Ascending aorta (tissue), 2 donors: ENCODE measurements at regions not wholly inside any gene's neighbourhood (a gene's known extent, or its start where the extent isn't known, plus 50 kb on each side); places are given as distances from the start of the nearest gene placed in this dataset.

Source experiments
- DNase-seq, 2 donors: peaks; one replicate each; pipeline ENCODE4 v3.0.0-alpha.2; 2019; ENCODE audit warnings: low spot score in 2 of 2
- H3K27ac ChIP-seq, 2 donors: fragments of 200-600 bp; sonication (generic); one replicate each; pipeline ENCODE4 v1.5.1; 2016 to 2017; ENCODE audit warnings: mild to moderate bottlenecking in 1 of 2
- H3K27me3 ChIP-seq: fragments of 200-600 bp; sonication (generic); one replicate; pipeline ENCODE4 v1.5.1; 2017
- H3K36me3 ChIP-seq, 2 donors: fragments of 200-600 bp; sonication (generic); one replicate each; pipeline ENCODE4 v1.5.1; 2016
- H3K4me1 ChIP-seq, 2 donors: fragments of 200-600 bp; sonication (generic); one replicate each; pipeline ENCODE4 v1.5.1; 2016 to 2017; ENCODE audit warnings: mild to moderate bottlenecking in 1 of 2
- H3K4me3 ChIP-seq, 2 donors: fragments of 200-600 bp; sonication (generic); one replicate each; pipeline ENCODE4 v1.5.1; 2016 to 2017; ENCODE audit warnings: mild to moderate bottlenecking in 1 of 2
- H3K9me3 ChIP-seq, 2 donors: fragments of 200-600 bp; sonication (generic); one replicate each; pipeline ENCODE4 v1.5.1; 2016
- intact Hi-C: fragments of 100-400 bp; cut with DNase I; formaldehyde crosslinking; loops from one replicate; pipeline ENCODE4 v1.15.1; 2023
- TF ChIP-seq, protein P1 (sequence below), 3 experiments: fragments of 200-600 bp in 2 of 3; fragments of 450-650 bp in 1 of 3; sonication (generic) in 2 of 3; IDR thresholded peaks; one replicate each; pipeline ENCODE4 v1.5.1; 2016 to 2019; ENCODE audit warnings: antibody characterized with exemption in 3 of 3, mild to moderate bottlenecking in 1 of 3, moderate library complexity in 1 of 3

DNA sequence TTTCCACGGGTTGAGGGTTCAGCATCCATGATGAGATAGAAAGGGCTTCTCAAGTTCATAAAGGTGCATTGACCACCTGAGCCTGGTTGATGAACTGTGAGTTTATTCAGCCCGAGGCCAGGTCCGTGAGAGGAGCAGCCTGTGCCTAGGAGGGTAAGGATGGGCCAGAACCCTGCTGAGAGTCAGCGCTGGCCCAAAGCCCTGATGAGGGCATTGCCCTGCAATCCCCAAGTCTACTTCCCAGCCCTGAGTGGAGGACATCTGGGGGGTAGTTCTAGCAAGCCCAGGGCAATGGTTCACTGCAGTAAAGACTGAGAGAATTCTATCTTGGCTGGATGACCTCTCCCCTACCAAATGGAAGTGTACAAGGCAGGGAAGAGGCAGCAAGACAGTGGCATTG lies 123.3 kb upstream of the NXT1 start:
- Histone ChIP-seq H3K27ac (no peak overlapping the region), H3K27me3 (no peaks in the 10 kb centered on the region), H3K9me3 (no peaks in the 10 kb centered on the region), H3K4me3 (no peak overlapping the region), H3K4me1 (no peaks in the 10 kb centered on the region), H3K36me3 (no peaks in the 10 kb centered on the region)
- TF ChIP-seq, protein P1, sequence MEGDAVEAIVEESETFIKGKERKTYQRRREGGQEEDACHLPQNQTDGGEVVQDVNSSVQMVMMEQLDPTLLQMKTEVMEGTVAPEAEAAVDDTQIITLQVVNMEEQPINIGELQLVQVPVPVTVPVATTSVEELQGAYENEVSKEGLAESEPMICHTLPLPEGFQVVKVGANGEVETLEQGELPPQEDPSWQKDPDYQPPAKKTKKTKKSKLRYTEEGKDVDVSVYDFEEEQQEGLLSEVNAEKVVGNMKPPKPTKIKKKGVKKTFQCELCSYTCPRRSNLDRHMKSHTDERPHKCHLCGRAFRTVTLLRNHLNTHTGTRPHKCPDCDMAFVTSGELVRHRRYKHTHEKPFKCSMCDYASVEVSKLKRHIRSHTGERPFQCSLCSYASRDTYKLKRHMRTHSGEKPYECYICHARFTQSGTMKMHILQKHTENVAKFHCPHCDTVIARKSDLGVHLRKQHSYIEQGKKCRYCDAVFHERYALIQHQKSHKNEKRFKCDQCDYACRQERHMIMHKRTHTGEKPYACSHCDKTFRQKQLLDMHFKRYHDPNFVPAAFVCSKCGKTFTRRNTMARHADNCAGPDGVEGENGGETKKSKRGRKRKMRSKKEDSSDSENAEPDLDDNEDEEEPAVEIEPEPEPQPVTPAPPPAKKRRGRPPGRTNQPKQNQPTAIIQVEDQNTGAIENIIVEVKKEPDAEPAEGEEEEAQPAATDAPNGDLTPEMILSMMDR (IDR thresholded peaks at IDR 0.05), result no peak
- intact Hi-C loops, result no loop called here
- no peak for DNase-seq

DNA sequence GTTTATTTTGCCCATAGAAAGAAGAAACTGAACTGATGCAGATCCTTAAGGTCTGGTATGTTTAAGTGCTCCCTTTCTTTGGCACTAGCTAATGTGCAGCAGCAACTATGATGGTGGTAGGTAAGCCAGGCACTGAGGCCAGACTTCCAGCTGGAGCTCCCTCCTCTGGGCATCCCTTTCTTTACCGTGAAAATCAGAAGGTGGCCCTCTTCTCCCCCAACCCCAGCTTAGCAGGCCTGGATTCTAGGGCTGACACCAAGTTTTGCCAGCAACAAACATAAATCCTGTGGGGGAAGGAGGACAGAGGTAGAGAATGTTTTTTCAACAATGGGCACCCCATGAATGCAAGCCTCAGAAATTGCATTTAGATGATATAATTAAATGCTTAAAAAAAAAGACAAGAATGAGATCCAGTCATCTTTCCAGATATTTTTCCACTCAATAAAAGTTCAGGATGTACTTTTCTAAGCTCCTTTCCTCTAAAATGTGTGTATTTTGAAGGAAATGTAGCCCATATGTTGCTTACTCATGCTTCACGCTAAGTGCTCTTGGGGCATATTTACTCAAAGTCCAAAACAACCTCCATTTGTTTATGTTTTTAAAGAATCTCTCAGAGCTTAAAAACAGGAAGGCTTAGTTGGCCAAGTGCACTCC lies 123.9 kb upstream of the NXT1 start:
- Histone ChIP-seq H3K27me3 (no peaks in the 10 kb centered on the region), H3K4me1 (no peaks in the 10 kb centered on the region), H3K36me3 (no peaks in the 10 kb centered on the region), H3K4me3 (no peak overlapping the region), H3K9me3 (peaks cover 0 to 4% of the 10 kb centered on the region in 2 donors), H3K27ac (no peak overlapping the region)
- intact Hi-C loops, result no loop called here
- TF ChIP-seq, protein P1 (IDR thresholded peaks at IDR 0.05), result no peak
- DNase-seq, result no peak

DNA sequence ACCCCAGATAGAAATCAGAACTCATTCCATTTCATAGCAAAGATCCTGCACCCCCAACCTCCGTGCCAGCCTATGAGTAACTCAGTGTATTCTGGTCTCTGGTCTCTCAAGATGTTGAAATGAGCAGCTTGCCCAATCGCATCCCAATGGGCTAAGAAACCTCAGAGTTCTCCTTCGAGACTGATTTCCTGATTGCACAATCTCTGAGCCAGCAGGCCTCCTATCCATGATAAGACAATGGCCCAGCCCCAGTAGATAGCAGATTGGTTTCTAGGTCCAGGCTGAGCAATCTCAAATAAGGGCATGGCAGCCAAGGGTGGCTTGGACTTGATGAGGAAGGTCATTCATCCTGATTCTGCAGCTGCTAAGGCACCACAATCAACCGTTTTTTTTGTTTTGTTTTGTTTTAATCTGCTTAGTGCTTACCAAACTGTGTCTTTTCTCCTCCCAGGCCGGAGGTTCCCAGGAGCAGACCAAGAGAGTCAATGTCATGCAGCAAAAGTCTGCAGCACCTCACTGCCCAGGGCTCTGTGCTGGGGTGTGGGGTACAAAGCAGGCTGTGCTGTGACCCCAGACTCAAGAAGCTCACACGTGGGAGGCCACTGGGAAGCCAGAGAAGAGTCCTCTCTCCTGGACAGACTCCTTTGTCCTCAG lies 125.1 kb upstream of the NXT1 start:
- intact Hi-C loops, result no loop called here
- Histone ChIP-seq H3K27ac (no peak overlapping the region), H3K36me3 (no peaks in the 10 kb centered on the region), H3K4me1 (no peaks in the 10 kb centered on the region), H3K27me3 (no peaks in the 10 kb centered on the region), H3K9me3 (peaks cover 6 to 14% of the 10 kb centered on the region in 2 donors), H3K4me3 (no peak overlapping the region)
- TF ChIP-seq, protein P1 (IDR thresholded peaks at IDR 0.05), result no peak
- peak; percentile 42 to 89 for DNase-seq

DNA sequence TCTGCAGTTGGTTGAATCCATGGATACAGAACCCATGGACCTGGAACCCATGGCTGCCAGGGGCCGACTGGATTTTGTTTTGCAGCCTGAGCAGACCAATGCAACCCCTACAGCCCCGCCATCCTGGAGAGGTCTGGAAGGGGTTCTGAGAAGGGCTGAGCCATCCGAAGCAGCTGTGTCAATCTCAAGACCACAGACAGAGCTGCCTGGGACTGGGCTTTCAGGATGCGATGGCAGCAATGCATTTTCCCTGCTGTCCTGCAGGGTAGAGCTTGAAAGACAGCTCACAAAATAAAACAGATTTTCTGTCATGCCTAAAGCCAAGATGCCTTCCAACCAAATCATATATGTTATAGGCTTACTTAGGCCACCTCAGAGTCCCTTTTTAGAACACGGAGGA lies 125.8 kb upstream of the NXT1 start:
- DNase-seq, result no peak
- Histone ChIP-seq H3K27ac (no peak overlapping the region), H3K4me1 (no peaks in the 10 kb centered on the region), H3K9me3 (peaks cover 6 to 20% of the 10 kb centered on the region in 2 donors), H3K4me3 (no peak overlapping the region), H3K36me3 (no peaks in the 10 kb centered on the region), H3K27me3 (no peaks in the 10 kb centered on the region)
- intact Hi-C loops, result no loop called here
- TF ChIP-seq, protein P1 (IDR thresholded peaks at IDR 0.05), result no peak

DNA sequence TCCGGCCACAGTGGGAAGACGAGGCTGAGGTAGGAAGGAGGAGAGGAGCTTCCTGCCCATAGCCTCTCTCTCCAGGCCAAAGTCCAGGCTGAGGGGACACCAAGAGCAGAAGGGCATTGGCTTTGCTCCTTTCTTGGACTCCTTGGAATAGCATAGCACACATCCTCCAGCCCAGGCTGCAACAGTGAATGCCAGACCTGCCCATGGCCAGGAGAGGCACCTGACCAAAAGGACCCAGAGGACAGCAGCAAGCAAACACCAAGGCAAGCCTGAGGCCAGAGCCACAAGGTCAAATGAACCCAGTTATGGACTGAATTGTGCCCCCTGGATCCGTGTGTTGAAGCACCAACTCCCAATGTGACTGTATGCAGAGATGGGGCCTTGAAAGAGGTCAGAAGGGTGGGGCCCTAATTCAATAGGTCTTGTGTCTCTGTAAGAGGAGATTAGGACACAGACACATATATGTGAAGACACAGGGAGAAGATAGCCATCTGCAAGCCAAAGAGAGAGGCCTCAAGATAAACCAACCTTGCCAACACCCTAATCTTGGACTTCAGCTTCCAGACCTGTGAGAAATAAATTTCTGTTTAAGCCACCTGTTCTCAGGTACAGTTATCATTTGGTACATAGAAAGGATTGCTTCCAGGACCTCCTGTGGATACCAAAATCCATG lies 126.5 kb upstream of the NXT1 start:
- intact Hi-C loops, result no loop called here
- no peaks in the 10 kb centered on the region for H3K27me3 ChIP-seq
- H3K27ac ChIP-seq, result no peak overlapping the region
- no peaks in the 10 kb centered on the region for H3K4me1 ChIP-seq
- peaks cover 6 to 20% of the 10 kb centered on the region in 2 donors for H3K9me3 ChIP-seq
- no peak overlapping the region for H3K4me3 ChIP-seq
- no peak for DNase-seq
- TF ChIP-seq, protein P1 (IDR thresholded peaks at IDR 0.05), result no peak
- H3K36me3 ChIP-seq, result no peaks in the 10 kb centered on the region
